NB4 (cell line): ENCODE measurements at regions not wholly inside any gene's neighbourhood (a gene's known extent, or its start where the extent isn't known, plus 50 kb on each side); places are given as distances from the start of the nearest gene placed in this dataset.

Source experiments
- DNase-seq: peaks from one replicate; pipeline ENCODE4 v3.0.0; 2010; ENCODE audit warnings: low read depth
- H3K4me3 ChIP-seq: one replicate; pipeline ENCODE4 v1.5.1; 2011; ENCODE audit warnings: mild to moderate bottlenecking, low read depth, low read length, moderate library complexity
- CTCF ChIP-seq: IDR thresholded peaks from one replicate; pipeline ENCODE4 v1.5.1; 2012; ENCODE audit warnings: low read depth, low read length
- MAX ChIP-seq: IDR thresholded peaks from 2 replicates; pipeline ENCODE4 v1.6.1; 2011; ENCODE audit warnings: low read depth, low read length
- MYC ChIP-seq: IDR thresholded peaks from 2 replicates; pipeline ENCODE4 v1.6.1; 2011; ENCODE audit warnings: low read depth, low read length
- POLR2A ChIP-seq: IDR thresholded peaks from 2 replicates; pipeline ENCODE4 v1.6.1; 2011; ENCODE audit warnings: mild to moderate bottlenecking; ENCODE audit not compliant: insufficient read length; ENCODE audit errors: extremely low read depth

- H3K4me3 ChIP-seq: no peak overlapping the region
- DNase-seq: no peak
- no peak for TF ChIP-seq CTCF
- no peak for TF ChIP-seq POLR2A
- no peak for TF ChIP-seq MYC
- TF ChIP-seq MAX: no peak
Measured at GRCh38 chr2:216312441-216312840, 59.8 kb downstream of the MARCHF4 start.

- H3K4me3 ChIP-seq: no peak overlapping the region
- no peak for TF ChIP-seq MAX
- no peak for TF ChIP-seq MYC
- no peak for TF ChIP-seq POLR2A
- no peak for TF ChIP-seq CTCF
- DNase-seq: no peak
Measured at GRCh38 chr2:216308576-216308975, 63.7 kb downstream of the MARCHF4 start.

- H3K4me3 ChIP-seq: no peak overlapping the region
- TF ChIP-seq POLR2A (no peak), CTCF (no peak), MAX (no peak), MYC (no peak)
Measured at GRCh38 chr2:216307496-216307895, 64.8 kb downstream of the MARCHF4 start.

GRCh38 chr2:216306868-216307267 is 65.4 kb downstream of the MARCHF4 start:
- TF ChIP-seq CTCF (no peak), MYC (no peak), MAX (no peak), POLR2A (no peak)
- H3K4me3 ChIP-seq: no peak overlapping the region
- no peak for DNase-seq

More at GRCh38 chr2:216307496-216307895, 64.8 kb downstream of the MARCHF4 start:
- no peak for DNase-seq

- no peak for DNase-seq
- no peak for TF ChIP-seq MAX
- no peak for TF ChIP-seq MYC
- no peak for TF ChIP-seq POLR2A
- TF ChIP-seq CTCF: no peak
- no peak overlapping the region for H3K4me3 ChIP-seq
Measured at GRCh38 chr2:216305574-216305973, 66.7 kb downstream of the MARCHF4 start.
